H9 (cell line): ENCODE measurements at regions not wholly inside any gene's neighbourhood (a gene's known extent, or its start where the extent isn't known, plus 50 kb on each side); places are given as distances from the start of the nearest gene placed in this dataset.

Experiments used
- DNase-seq: peaks from one replicate; pipeline ENCODE4 v3.0.0-alpha.2; 2017
- H2AFZ ChIP-seq: one replicate; pipeline ENCODE4 v1.6.1; 2013; ENCODE audit warnings: mild to moderate bottlenecking, low read length, control low read depth, moderate library complexity
- H2AK5ac ChIP-seq: 2 replicates; pipeline ENCODE4 v1.6.1; 2013; ENCODE audit warnings: low read length, control low read depth, mixed read lengths; ENCODE audit not compliant: insufficient read length
- H2BK120ac ChIP-seq: one replicate; pipeline ENCODE4 v1.6.1; 2013; ENCODE audit warnings: low read depth, mild to moderate bottlenecking, low read length, control low read depth, inconsistent platforms; ENCODE audit not compliant: poor library complexity, severe bottlenecking
- H2BK12ac ChIP-seq: 2 replicates; pipeline ENCODE4 v1.6.1; 2013; ENCODE audit warnings: low read length, control low read depth, mixed read lengths, low read depth; ENCODE audit not compliant: insufficient read length
- H2BK15ac ChIP-seq: 2 replicates; pipeline ENCODE4 v1.6.1; 2013; ENCODE audit warnings: low read depth, low read length, control low read depth
- H2BK20ac ChIP-seq: one replicate; pipeline ENCODE4 v1.6.1; 2013; ENCODE audit warnings: low read depth, mild to moderate bottlenecking, low read length, control low read depth, inconsistent platforms; ENCODE audit not compliant: poor library complexity, severe bottlenecking
- H2BK5ac ChIP-seq: 2 replicates; pipeline ENCODE4 v1.6.1; 2013; ENCODE audit warnings: low read length, control low read depth, mixed read lengths; ENCODE audit not compliant: insufficient read length
- H3K14ac ChIP-seq: 2 replicates; pipeline ENCODE4 v1.6.1; 2013; ENCODE audit warnings: low read length, control low read depth; ENCODE audit not compliant: insufficient read depth
- H3K18ac ChIP-seq: 2 replicates; pipeline ENCODE4 v1.6.1; 2013; ENCODE audit warnings: low read depth, mild to moderate bottlenecking, mixed read lengths, low read length, control low read depth; ENCODE audit not compliant: insufficient read length
- H3K23ac ChIP-seq: 2 replicates; pipeline ENCODE4 v1.6.1; 2013; ENCODE audit warnings: low read length, control low read depth, mixed read lengths, low read depth; ENCODE audit not compliant: insufficient read length
- H3K23me2 ChIP-seq: 2 replicates; pipeline ENCODE4 v1.6.1; 2013; ENCODE audit warnings: low read depth, mild to moderate bottlenecking, mixed read lengths, low read length, control low read depth; ENCODE audit not compliant: insufficient read length, poor library complexity, severe bottlenecking
- H3K27ac ChIP-seq: 2 replicates; pipeline ENCODE4 v1.5.1; 2013; ENCODE audit warnings: low read length, control low read depth, mixed read lengths, low read depth; ENCODE audit not compliant: insufficient read length
- H3K27me3 ChIP-seq: 2 replicates; pipeline ENCODE4 v1.6.1; 2013; ENCODE audit warnings: low read length, control low read depth, inconsistent platforms; ENCODE audit not compliant: insufficient read depth
- H3K4ac ChIP-seq: 2 replicates; pipeline ENCODE4 v1.6.1; 2013; ENCODE audit warnings: low read depth, mild to moderate bottlenecking, control low read depth, inconsistent platforms, low read length, moderate library complexity
- H3K4me1 ChIP-seq: 2 replicates; pipeline ENCODE4 v1.6.1; 2013; ENCODE audit warnings: low read length, control low read depth, inconsistent platforms; ENCODE audit not compliant: insufficient read depth
- H3K4me2 ChIP-seq: 2 replicates; pipeline ENCODE4 v1.6.1; 2013; ENCODE audit warnings: low read length, control low read depth, mixed read lengths; ENCODE audit not compliant: insufficient read length, insufficient read depth
- H3K56ac ChIP-seq: 2 replicates; pipeline ENCODE4 v1.6.1; 2013; ENCODE audit warnings: low read depth, mild to moderate bottlenecking, mixed read lengths, low read length, control low read depth; ENCODE audit not compliant: insufficient read length
- H3K79me1 ChIP-seq: 2 replicates; pipeline ENCODE4 v1.6.1; 2013; ENCODE audit warnings: low read depth, mild to moderate bottlenecking, moderate library complexity, low read length, control low read depth, inconsistent platforms; ENCODE audit not compliant: insufficient read depth, poor library complexity, severe bottlenecking
- H3K79me2 ChIP-seq: 2 replicates; pipeline ENCODE4 v1.6.1; 2013; ENCODE audit warnings: low read length, control low read depth, inconsistent platforms; ENCODE audit not compliant: insufficient read depth
- H3K9ac ChIP-seq: 2 replicates; pipeline ENCODE4 v1.6.1; 2013; ENCODE audit warnings: low read length, control low read depth, mixed read lengths; ENCODE audit not compliant: insufficient read length; ENCODE audit errors: extremely low read depth
- H3K9me3 ChIP-seq: one replicate; pipeline ENCODE4 v1.6.1; 2013; ENCODE audit warnings: low read depth, low read length, inconsistent platforms; ENCODE audit not compliant: control insufficient read depth
- H3T11ph ChIP-seq: one replicate; pipeline ENCODE4 v1.6.1; 2013; ENCODE audit warnings: mild to moderate bottlenecking, low read length, control low read depth, inconsistent platforms
- H4K20me1 ChIP-seq: one replicate; pipeline ENCODE4 v1.6.1; 2013; ENCODE audit not compliant: control insufficient read depth, insufficient read length, insufficient read depth
- H4K5ac ChIP-seq: 2 replicates; pipeline ENCODE4 v1.6.1; 2013; ENCODE audit warnings: low read depth, mild to moderate bottlenecking, mixed read lengths, low read length, control low read depth; ENCODE audit not compliant: insufficient read length
- H4K8ac ChIP-seq: replicated peaks from 2 replicates; pipeline ENCODE4 v1.6.1; 2013; ENCODE audit warnings: low read length, control low read depth, mixed read lengths, low read depth; ENCODE audit not compliant: insufficient read length
- H4K91ac ChIP-seq: 2 replicates; pipeline ENCODE4 v1.6.1; 2013; ENCODE audit warnings: low read depth, mild to moderate bottlenecking, moderate library complexity, mixed read lengths, low read length, control low read depth; ENCODE audit not compliant: insufficient read length
- H3K27ac Mint-ChIP-seq, 3 experiments: 2 replicates in 2 of 3; 3 replicates in 1 of 3; pipeline ENCODE4 v1.8.0; 2020 to 2021; ENCODE audit warnings: mixed read lengths in 3 of 3, mild to moderate bottlenecking in 1 of 3, moderate library complexity in 1 of 3
- H3K27me3 Mint-ChIP-seq: 2 replicates; pipeline ENCODE4 v1.8.0; 2021; ENCODE audit warnings: low read depth, mild to moderate bottlenecking, moderate library complexity, mixed read lengths
- H3K36me3 Mint-ChIP-seq, 3 experiments: 2 replicates in 2 of 3; 3 replicates in 1 of 3; pipeline ENCODE4 v1.8.0; 2020 to 2021; ENCODE audit warnings: low read depth in 3 of 3, mixed read lengths in 3 of 3; ENCODE audit not compliant: insufficient read depth in 1 of 3
- H3K4me1 Mint-ChIP-seq, 2 experiments: 2 replicates each; pipeline ENCODE4 v1.8.0; 2020; ENCODE audit warnings: mixed read lengths in 2 of 2
- H3K4me3 Mint-ChIP-seq, 2 experiments: 2 replicates in 1 of 2; 3 replicates in 1 of 2; pipeline ENCODE4 v1.8.0; 2020 to 2021; ENCODE audit warnings: mild to moderate bottlenecking in 2 of 2, mixed read lengths in 2 of 2, moderate library complexity in 1 of 2
- H3K9me3 Mint-ChIP-seq, 2 experiments: 2 replicates in 1 of 2; 3 replicates in 1 of 2; pipeline ENCODE4 v1.8.0; 2020; ENCODE audit warnings: mild to moderate bottlenecking in 2 of 2, mixed read lengths in 2 of 2, moderate library complexity in 1 of 2
- WGBS: extraction: QIAGEN DNeasy Blood & Tissue Kit; methylation state at CpG from one replicate; pipeline ENCODE4 v1.1.7; 2013; ENCODE audit warnings: missing lambda C conversion rate, low lambda C conversion rate, mixed read lengths; ENCODE audit not compliant: insufficient read length; ENCODE audit errors: extremely low coverage; 5-methylcytosine and 5-hydroxymethylcytosine counted together
- TF ChIP-seq, protein P1 (sequence below): fragments of 200-600 bp; sonication (generic); conservative IDR thresholded peaks from 3 replicates; pipeline ENCODE4 v1.8.0; 2021; ENCODE audit warnings: antibody characterized with exemption, mild to moderate bottlenecking

DNA sequence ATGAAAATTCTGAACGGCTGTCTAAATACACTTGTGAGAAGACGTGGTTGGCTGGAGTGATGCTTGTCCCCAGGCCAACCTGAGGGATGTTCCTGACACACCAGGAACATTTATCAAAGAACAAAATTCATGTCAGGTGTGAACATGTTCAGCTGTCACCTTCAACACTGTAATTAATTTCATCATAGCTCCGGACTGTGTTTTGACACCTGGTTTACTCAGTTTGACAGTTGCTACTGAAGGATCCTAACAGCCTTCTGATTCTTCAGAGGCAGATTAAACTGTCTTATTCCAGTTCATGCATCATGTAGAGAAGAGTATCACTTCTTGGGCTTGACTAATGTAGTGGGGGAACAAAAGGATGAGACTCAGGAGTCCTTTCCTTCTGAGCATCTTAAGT lies 134.1 kb downstream of the NPR3 start:
- no peak for DNase-seq
- H3K27me3 Mint-ChIP-seq, result peaks cover 8% of the 10 kb centered on the region
- H3K4me1 ChIP-seq, result no peaks in the 10 kb centered on the region

More for the DNA sequence above, 134.1 kb downstream of the NPR3 start:
- H2BK20ac ChIP-seq, result no peak overlapping the region
- H4K5ac ChIP-seq, result no peak overlapping the region
- no peaks in the 10 kb centered on the region for H3K23me2 ChIP-seq
- H3K9me3 ChIP-seq, result no peaks in the 10 kb centered on the region
- H4K91ac ChIP-seq, result no peak overlapping the region
- H3K4ac ChIP-seq, result no peak overlapping the region
- Mint-ChIP-seq H3K9me3 (no peaks in the 10 kb centered on the region), H3K27ac (no peak overlapping the region), H3K4me3 (no peak overlapping the region), H3K4me1 (peaks cover 0 to 2% of the 10 kb centered on the region in 2 experiments; a peak in 1 of 4 replicates), H3K36me3 (no peaks in the 10 kb centered on the region)
- H4K20me1 ChIP-seq, result no peaks in the 10 kb centered on the region
- no peak overlapping the region for H3K4me2 ChIP-seq
- WGBS, result no CpG with 5 or more reads among the region's 3 CpGs
- no peak overlapping the region for H3T11ph ChIP-seq
- no peak overlapping the region for H2BK120ac ChIP-seq
- H3K79me2 ChIP-seq, result no peaks in the 10 kb centered on the region
- H2AFZ ChIP-seq, result no peak overlapping the region
- no peak overlapping the region for H3K23ac ChIP-seq
- H3K9ac ChIP-seq, result no peak overlapping the region
- no peaks in the 10 kb centered on the region for H3K27me3 ChIP-seq
- no peak overlapping the region for H4K8ac ChIP-seq
- no peak overlapping the region for H2BK15ac ChIP-seq
- no peak overlapping the region for H3K18ac ChIP-seq
- no peak overlapping the region for H3K27ac ChIP-seq
- H3K56ac ChIP-seq, result no peak overlapping the region
- TF ChIP-seq, protein P1, sequence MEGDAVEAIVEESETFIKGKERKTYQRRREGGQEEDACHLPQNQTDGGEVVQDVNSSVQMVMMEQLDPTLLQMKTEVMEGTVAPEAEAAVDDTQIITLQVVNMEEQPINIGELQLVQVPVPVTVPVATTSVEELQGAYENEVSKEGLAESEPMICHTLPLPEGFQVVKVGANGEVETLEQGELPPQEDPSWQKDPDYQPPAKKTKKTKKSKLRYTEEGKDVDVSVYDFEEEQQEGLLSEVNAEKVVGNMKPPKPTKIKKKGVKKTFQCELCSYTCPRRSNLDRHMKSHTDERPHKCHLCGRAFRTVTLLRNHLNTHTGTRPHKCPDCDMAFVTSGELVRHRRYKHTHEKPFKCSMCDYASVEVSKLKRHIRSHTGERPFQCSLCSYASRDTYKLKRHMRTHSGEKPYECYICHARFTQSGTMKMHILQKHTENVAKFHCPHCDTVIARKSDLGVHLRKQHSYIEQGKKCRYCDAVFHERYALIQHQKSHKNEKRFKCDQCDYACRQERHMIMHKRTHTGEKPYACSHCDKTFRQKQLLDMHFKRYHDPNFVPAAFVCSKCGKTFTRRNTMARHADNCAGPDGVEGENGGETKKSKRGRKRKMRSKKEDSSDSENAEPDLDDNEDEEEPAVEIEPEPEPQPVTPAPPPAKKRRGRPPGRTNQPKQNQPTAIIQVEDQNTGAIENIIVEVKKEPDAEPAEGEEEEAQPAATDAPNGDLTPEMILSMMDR, result no peak
- H3K14ac ChIP-seq, result no peak overlapping the region
- H2BK5ac ChIP-seq, result no peak overlapping the region
- no peak overlapping the region for H2AK5ac ChIP-seq
- H2BK12ac ChIP-seq, result no peak overlapping the region
- H3K79me1 ChIP-seq, result no peaks in the 10 kb centered on the region
